ENCODE measurements at regions not wholly inside any gene's neighbourhood (a gene's known extent, or its start where the extent isn't known, plus 50 kb on each side); places are given as distances from the start of the nearest gene placed in this dataset. TPM values are rescaled to one million over a fixed set of nuclear protein-coding genes. Genes with fewer than 3 reads are reported as not detected.

DNA sequence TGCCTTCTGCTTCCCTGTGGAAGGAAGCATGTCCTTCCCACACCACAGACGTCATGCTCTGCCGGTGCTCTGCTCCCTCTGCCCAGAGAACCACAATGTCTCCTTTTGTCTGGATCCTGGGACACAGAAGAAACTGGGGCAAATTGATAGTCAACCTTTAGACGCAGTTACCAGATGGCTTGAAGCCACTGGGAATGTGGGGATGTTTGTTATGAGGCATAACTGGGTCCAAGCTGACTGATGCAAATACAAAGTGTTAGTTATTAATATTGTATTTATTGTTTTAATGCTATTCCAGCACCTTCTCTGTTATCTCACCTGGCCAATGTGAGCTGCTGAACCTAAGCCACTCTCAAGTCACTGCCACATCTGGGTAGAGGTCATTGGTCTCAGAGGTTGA, 322.2 kb downstream of the SHANK2 start:
- intact Hi-C loops (cut with DNase I): no loop called here

DNA sequence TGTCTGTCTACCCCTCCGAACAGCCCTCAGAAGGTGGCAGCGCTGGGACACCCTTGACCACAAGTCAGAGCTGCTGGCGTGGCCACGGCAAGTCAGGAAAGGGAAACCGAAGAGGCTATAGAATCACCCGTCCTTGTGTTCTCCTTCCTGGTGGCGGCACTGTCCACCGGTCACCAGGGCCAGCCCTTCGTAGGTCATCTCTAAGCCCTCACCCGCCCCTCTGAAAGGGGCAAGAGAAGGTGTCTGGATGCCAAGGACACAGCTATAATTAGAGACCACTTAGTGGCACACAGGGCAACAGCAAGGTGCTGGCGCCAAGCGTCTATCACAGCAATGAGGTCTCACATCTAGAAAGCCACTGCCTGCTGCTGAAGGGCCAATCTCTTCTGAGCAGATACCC, 320.9 kb downstream of the SHANK2 start:
- intact Hi-C loops (cut with DNase I): no loop called here
- DNase-seq (ENCODE audit: low spot score): no peak

More for the DNA sequence above, 322.2 kb downstream of the SHANK2 start:
- no peak for DNase-seq (ENCODE audit: low spot score)

DNA sequence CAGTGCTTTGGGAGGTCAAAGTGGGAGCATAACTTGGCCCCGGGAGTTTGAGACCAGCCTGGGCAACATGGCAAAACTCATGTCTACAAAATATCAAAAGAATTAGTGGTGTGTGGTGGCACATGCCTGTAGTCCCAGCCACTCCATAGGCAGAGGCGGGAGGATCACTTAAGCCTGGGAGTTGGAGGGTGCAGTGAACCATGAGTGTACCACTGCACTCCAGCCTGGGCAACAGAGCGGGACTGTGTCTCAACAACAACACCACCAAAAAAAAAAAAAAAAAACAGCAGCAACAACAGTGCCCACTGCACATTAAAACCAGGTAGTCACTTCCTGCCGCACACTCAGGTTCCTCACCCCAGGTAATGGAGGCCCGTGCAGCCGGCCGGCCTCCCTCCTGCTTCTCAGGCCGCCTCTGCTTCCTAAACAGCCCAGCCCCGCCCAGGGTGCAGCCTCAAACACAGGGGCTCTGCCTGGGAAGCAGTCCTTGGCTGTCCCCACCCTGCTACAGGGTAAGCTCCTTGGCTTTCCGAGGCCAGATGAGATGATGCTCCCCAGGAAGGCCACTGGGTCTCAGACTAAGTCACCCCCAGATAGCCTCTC, 318.3 kb downstream of the SHANK2 start:
- no peak for DNase-seq (ENCODE audit: low spot score)
- intact Hi-C loops (cut with DNase I): no loop called here

DNA sequence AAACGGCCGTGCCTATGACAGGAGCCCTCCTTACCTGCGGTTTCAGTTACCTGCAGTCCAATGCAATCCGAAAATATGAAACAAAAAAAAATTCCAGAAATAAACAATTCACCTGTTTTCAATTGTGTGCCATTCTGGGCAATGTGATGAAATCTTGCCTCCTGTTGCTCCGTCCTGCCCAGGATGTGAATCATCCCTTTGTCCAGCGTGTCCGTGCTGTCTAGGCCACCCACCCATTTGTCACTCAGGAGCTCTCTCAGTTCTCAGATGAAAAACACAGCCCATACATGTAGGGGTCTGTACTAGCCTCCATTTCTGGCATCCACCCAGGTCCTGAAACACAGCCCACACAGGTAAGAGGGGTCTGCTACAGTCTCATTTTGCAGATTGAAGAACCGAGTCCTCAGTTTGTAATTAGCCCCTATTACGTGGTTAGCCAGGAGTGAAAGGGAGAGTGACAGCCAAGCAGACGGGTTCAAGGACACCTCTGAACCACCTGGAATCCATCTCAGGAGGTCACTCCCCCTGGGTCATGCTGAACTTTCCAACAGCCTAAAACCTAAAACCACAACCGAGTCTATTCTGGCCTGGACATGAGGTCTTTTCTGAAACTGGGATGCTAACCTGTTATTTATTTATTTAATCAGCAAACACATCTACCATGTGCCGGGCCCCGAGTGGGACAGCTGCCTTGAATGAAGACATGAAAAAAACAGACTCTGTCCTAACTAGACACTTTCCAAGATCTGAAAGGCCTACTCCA, 317.2 kb downstream of the SHANK2 start:
- intact Hi-C loops (cut with DNase I): no loop called here
- no peak for DNase-seq (ENCODE audit: low spot score)

DNA sequence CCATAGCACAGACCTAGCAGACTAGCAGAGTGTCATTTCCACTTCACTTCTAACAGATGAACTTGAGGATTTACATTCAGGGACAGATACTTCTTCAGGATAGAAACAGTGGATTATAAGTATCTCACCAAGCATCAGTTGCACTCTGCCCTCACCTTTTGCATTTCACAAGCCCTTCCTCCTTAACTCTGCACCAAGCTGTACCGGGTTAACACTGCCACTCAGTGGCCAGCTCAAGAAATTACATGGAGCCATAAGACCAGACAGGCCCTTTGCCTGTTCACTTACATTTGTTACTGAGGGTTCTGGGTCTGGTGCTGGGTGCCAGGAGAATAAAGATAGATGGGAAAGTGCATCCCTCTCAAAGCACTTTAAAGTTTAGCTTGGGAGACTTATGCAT, 309.8 kb downstream of the SHANK2 start:
- no peak for DNase-seq (ENCODE audit: low spot score)
- intact Hi-C loops (cut with DNase I): no loop called here

DNA sequence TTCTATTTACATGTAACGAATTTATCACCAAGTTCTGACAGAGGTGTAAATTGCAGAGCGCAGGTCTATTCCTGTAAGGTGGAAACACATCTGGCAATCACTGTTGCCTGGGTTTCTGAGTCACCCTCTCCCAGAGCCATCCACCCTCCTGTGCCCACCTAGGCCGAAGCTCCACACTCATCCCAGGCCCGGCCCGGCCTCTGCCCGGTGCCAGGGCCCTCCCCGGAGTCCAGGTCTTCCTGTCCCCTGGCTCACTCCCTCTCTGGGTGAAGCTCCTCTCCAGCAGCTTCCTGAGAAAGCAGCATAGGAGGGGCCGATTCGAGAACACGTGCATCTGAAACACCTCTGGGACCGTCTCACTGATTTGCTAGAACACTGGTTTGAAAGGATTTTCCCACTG, 308.2 kb downstream of the SHANK2 start:
- intact Hi-C loops (cut with DNase I): no loop called here
- DNase-seq (ENCODE audit: low spot score): no peak

DNA sequence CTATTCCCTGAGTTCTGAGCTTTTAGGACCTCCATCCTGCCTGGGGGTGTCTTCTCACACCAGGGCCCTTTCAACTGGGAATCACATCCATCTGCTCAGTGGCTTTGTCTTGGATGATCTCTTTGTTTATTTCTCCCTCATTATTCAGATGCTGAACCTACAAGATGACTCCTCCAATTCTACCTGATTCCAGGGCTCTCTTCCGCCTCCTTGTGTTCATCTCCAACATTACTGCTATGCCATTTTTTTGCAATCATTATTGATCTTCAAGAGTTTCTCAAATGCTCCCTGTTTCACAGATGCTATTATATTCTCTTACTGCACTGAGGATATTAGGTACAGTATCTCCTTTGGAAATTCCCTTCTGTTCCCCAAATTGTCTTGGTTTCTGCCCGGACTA, 307.7 kb downstream of the SHANK2 start:
- intact Hi-C loops (cut with DNase I): no loop called here
- no peak for DNase-seq (ENCODE audit: low spot score)

DNA sequence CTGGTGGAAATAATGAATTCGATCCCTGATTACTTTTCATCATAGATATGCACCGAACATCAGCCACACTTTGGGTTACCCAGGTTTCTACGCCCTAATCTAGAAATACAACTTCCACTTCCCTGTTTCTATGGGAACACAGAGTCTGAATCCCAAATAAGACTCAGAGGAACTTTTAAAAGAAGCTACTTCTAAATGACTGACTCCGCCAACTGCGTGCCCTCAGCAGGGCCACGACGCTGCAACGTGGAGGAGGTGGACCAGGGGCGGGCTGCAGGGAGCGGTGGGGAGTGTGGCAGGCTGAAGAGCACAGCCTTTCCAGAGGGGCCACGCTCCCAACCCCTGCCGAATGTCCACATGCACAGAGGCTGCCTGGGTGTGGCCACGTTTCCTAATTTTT, 304.0 kb downstream of the SHANK2 start:
- no peak for DNase-seq (ENCODE audit: low spot score)
- intact Hi-C loops (cut with DNase I): no loop called here

DNA sequence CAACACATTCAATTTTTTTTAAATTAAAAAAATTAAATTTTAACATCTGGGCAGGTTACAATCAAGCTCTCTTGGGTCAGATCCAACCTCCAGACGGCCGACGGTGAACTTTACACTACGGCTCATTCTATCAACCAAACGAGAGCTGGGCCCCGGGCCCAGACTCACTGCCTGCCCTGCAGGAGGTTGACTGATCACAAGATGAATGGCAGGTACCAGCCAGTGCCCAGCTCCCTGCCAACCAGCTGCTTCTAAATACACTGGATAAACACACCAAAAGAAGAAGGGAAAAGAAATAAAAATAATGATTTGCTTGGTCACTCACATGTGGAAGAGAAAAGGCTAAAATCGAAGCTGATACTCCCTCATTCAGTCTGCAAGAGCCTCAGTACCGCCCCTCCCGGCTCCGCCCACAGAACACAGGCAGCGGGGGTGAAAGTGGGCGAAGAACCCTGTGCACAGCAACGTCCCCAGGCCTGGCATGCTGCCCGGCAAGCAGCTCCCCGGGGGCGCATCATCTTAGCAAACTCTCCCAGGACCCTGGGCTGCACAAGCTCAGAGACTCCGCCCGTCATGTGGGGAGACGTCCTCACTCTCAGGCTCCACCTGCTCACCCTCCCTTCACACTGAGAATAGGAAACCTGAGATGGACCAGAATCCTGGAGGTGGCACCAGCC, 303.4 kb downstream of the SHANK2 start:
- no peak for DNase-seq (ENCODE audit: low spot score)
- intact Hi-C loops (cut with DNase I): no loop called here

DNA sequence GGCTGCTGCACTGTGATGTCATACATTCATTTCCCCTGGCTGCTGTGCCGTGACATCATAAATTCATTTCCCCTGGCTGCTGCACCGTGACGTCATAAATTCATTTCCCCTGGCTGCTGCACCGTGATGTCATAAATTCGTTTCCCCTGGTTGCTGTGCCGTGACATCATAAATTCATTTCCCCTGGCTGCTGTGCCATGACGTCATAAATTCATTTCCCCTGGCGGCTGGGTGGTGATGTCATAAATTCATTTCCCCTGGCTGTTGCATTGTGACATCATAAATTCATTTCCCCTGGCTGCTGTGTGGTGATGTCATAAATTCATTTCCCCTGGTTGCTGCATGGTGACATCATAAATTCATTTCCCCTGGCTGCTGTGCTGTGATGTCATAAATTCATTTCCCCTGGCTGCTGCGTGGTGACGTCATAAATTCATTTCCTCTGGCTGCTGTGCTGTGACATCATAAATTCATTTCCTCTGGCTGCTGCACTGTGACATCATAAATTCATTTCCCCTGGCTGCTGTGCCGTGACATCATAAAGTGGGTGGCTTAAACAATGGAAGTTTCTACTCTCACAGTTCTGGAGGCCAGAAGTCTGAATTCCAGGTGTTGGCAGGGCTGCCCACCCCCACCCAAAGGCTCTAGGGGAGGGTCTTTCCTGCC, 301.1 kb downstream of the SHANK2 start:
- DNase-seq (ENCODE audit: low spot score): no peak
- intact Hi-C loops (cut with DNase I): no loop called here

DNA sequence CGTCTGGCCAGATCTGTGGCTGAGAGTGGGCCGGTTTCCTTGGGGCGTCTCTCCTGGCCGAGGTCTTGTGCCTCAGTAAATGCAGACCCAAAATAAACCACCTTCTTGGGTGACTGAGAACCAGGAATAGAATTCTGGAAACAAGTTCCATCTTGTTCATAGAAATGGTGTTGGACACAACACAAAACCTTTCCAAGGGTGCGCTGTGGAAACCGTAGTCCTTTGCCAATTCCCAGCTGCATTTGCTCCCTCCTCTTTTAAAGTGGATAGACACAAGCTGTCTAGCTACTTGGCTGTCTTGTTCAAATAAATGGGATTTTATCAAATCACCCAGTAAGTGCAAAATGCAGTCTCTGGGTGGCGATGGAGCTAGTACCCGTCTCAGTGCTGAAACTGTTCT, 300.2 kb downstream of the SHANK2 start:
- DNase-seq (ENCODE audit: low spot score): no peak
- intact Hi-C loops (cut with DNase I): no loop called here

DNA sequence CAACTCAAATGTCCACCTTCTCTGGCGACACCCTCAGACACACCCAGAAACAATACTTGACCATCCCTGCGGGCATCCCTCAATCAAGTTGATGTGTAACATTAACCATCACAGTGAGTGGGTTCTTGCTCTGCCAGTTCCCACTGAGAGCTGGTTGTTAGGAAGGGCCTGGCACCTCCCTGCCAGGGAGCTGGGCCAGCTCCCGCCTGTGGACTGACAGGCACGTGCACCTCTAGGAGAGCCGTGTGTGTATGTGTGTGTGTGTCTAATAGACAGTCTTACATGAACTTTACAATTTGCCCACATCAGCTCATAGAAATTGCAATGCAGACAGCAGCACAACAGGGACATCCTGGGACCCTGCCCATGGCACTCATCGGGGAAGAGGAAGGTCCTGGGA, 298.7 kb downstream of the SHANK2 start:
- intact Hi-C loops (cut with DNase I): no loop called here

DNA sequence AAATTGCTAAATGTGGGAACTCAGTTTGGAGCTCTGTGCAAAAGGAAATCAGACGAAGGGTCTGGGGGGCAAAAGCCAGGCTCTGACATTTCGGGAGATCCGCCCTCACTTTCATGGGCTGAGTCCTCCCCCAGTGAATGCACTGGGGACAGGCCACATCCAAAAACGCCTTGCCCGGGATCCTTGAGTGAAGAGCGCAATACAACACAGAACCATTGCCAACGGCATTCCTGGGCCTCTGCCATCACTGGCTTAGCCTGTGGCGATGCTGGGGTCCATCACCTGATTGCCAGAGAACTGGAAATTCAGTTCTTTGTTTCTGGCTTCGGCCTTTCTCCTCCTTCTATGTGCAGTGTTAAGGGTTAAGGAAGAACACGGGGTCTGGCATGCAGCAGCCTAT, 297.9 kb downstream of the SHANK2 start:
- DNase-seq (ENCODE audit: low spot score): no peak
- intact Hi-C loops (cut with DNase I): no loop called here

More for the DNA sequence above, 298.7 kb downstream of the SHANK2 start:
- DNase-seq (ENCODE audit: low spot score): no peak

Small RNA genes lying in the stretch of these regions (microRNA-seq; reads per million reads assigned to microRNA genes)
- not detected for gene MIR3664
